ENCODE measurements at regions not wholly inside any gene's neighbourhood (a gene's known extent, or its start where the extent isn't known, plus 50 kb on each side); places are given as distances from the start of the nearest gene placed in this dataset.
A peak's percentile ranks its signal among the peaks of the same experiment; 100 is the strongest.

- Histone ChIP-seq H3K9me3 (replicated peaks) (no peaks in the 10 kb centered on the region), H3K27ac (replicated peaks) (peak overlapping the region; percentile 40), H3K4me1 (peaks cover 43% of the 10 kb centered on the region), H3K27me3 (ENCODE audit: low read depth) (no peaks in the 10 kb centered on the region), H3K4me3 (no peak overlapping the region), H3K36me3 (no peaks in the 10 kb centered on the region)
- intact Hi-C loops (cut with micrococcal nuclease), result no loop called here
- no peak for TF ChIP-seq CTCF (IDR thresholded peaks at IDR 0.05; ENCODE audit: borderline replicate concordance)
- no peak for DNase-seq
Measured at GRCh38 chr1:222924136-222924706, 109.4 kb downstream of the DISP1 start.

DNA sequence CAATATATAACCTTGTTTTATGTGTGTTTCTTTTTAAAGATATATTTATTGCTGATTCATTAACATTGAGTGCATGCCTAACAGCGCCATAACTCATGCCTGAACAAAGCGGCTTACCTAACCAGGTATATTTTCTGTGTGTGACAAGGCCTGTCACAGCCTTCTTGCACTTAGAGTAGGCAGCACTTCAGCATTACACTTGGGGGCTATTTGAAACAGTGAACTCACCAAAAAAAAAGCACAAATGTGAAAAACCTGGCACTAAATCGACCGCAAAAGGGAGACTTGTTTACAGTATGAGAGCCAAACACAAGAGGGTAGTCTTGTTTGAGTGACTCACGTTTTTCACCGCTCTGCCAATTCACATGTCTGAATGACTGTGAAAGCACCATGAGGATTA lies 111.7 kb downstream of the DISP1 start:
- no peak for DNase-seq
- H3K27me3 ChIP-seq (ENCODE audit: low read depth), result no peaks in the 10 kb centered on the region
- H3K4me1 ChIP-seq, result peaks cover 66% of the 10 kb centered on the region
- H3K27ac ChIP-seq (replicated peaks), result no peak overlapping the region
- intact Hi-C loops (cut with micrococcal nuclease), result no loop called here
- H3K4me3 ChIP-seq, result no peak overlapping the region
- no peak for TF ChIP-seq CTCF (IDR thresholded peaks at IDR 0.05; ENCODE audit: borderline replicate concordance)
- no peaks in the 10 kb centered on the region for H3K9me3 ChIP-seq (replicated peaks)
- no peaks in the 10 kb centered on the region for H3K36me3 ChIP-seq

GRCh38 chr1:222927031-222927430 lies 112.2 kb downstream of the DISP1 start:
- Histone ChIP-seq H3K9me3 (replicated peaks) (no peaks in the 10 kb centered on the region), H3K4me3 (no peak overlapping the region), H3K27me3 (ENCODE audit: low read depth) (no peaks in the 10 kb centered on the region), H3K4me1 (peaks cover 70% of the 10 kb centered on the region), H3K36me3 (no peaks in the 10 kb centered on the region), H3K27ac (replicated peaks) (no peak overlapping the region)
- intact Hi-C loops (cut with micrococcal nuclease), result no loop called here
- no peak for DNase-seq
- TF ChIP-seq CTCF (IDR thresholded peaks at IDR 0.05; ENCODE audit: borderline replicate concordance), result no peak

DNA sequence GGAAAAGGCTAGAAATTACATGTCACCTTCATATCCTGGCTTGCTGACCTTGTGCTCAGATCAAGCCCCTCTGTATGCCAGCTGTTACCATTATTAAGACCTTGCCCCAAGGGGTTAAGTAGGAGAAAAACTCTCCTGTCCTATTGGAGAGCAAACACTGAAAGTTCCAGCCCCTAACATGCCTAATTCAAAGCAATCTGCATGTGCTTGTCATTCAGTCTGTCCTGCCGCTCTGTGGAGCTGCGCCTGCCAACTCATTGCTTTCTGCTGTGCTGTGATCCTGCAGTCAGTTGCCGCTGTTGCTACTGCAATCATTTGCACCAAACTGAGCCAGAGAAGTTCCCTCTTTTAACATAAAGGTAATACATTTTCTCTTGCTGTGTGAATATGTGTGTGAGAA lies 113.4 kb downstream of the DISP1 start:
- no peaks in the 10 kb centered on the region for H3K9me3 ChIP-seq (replicated peaks)
- peak; percentile 19 for TF ChIP-seq CTCF (IDR thresholded peaks at IDR 0.05; ENCODE audit: borderline replicate concordance)
- DNase-seq, result peak; percentile 69
- peaks cover 82% of the 10 kb centered on the region for H3K4me1 ChIP-seq
- no peaks in the 10 kb centered on the region for H3K27me3 ChIP-seq (ENCODE audit: low read depth)
- peak overlapping the region; percentile 62 for H3K4me3 ChIP-seq
- peak overlapping the region; percentile 62 for H3K27ac ChIP-seq (replicated peaks)
- intact Hi-C loops (cut with micrococcal nuclease), result no loop called here
- no peaks in the 10 kb centered on the region for H3K36me3 ChIP-seq

GRCh38 chr1:222930070-222930469 lies 115.2 kb downstream of the DISP1 start:
- peak overlapping the region; percentile 62 for H3K4me3 ChIP-seq
- H3K27me3 ChIP-seq (ENCODE audit: low read depth), result no peaks in the 10 kb centered on the region
- no peaks in the 10 kb centered on the region for H3K9me3 ChIP-seq (replicated peaks)
- no peak for TF ChIP-seq CTCF (IDR thresholded peaks at IDR 0.05; ENCODE audit: borderline replicate concordance)
- no peak for DNase-seq
- H3K4me1 ChIP-seq, result peaks cover 82% of the 10 kb centered on the region
- no peaks in the 10 kb centered on the region for H3K36me3 ChIP-seq
- intact Hi-C loops (cut with micrococcal nuclease), result no loop called here
- H3K27ac ChIP-seq (replicated peaks), result peak overlapping the region; percentile 62
